GM04503 (cell line): ENCODE measurements at regions not wholly inside any gene's neighbourhood (a gene's known extent, or its start where the extent isn't known, plus 50 kb on each side); places are given as distances from the start of the nearest gene placed in this dataset.
"Not testable (repeated sequence)": the region's sequence is repeated elsewhere in the genome, so short reads cannot be mapped to it uniquely, and the experiment has no call there.

ENCODE experiments used
- DNase-seq: peaks from one replicate; pipeline ENCODE4 v3.0.0-alpha.2; 2012; ENCODE audit warnings: low read depth

- no peak for DNase-seq
Measured at GRCh38 chr14:61167642-61168041, 113.5 kb downstream of the TMEM30B start.

DNA sequence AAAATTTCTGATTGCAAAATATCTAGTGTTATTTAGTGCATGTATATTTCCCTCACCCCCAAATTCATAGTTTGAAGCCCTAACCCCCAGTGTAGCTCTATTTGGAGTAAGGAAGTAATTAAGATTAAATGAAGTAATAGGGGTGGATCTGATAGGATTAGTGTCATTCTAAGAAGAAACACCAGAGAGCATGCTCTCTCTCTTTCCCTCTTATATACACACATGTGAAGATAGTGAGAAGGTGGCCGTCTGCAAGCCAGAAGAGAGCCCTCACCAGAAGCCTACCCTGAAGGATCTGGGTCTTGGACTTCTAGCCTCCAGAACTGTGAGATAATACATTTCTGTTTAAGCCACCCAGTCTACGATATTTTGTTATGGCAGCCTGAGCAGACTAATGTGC, 120.3 kb downstream of the TMEM30B start:
- DNase-seq, result no peak

GRCh38 chr14:61154641-61155040, 126.5 kb downstream of the TMEM30B start:
- no peak for DNase-seq

DNA sequence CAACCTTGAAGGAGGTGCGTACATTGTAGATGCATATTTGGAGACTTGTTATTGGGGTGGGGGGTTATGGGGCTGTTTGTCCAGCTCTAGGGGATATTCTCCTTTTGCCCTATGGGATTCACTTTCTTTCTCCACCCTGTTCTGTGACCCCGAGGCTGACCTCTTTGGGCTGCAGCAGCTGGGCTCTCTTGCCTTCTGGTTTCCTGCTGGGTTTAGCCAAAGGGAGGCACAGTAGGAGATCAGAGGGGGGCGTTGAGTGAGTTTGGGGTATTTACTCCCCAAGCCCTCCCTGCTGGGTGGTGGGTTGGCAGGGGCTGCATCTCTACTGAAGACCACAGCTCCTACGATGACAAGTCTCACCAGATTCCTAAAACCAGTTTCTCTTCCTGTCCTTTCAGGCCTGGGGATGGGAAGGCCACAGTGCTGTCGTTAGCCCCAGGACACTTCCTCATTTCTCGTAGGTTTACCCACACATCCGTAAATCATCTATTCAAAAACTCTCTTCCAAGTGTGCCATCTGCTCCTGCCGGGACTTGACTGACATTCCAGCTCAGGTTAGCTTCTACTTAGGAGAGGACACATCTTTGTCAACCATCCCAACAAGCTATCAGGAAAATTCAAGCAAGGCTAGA, 127.1 kb downstream of the TMEM30B start:
- no peak for DNase-seq

GRCh38 chr14:61153431-61153830, 127.7 kb downstream of the TMEM30B start:
- DNase-seq, result no peak

- DNase-seq, result no peak
Measured at GRCh38 chr14:61152851-61153364, 128.2 kb downstream of the TMEM30B start.

- DNase-seq, result no peak
Measured at GRCh38 chr14:61151251-61151650, 129.9 kb downstream of the TMEM30B start.

GRCh38 chr14:61150851-61151250, 130.3 kb downstream of the TMEM30B start:
- DNase-seq, result no peak

DNA sequence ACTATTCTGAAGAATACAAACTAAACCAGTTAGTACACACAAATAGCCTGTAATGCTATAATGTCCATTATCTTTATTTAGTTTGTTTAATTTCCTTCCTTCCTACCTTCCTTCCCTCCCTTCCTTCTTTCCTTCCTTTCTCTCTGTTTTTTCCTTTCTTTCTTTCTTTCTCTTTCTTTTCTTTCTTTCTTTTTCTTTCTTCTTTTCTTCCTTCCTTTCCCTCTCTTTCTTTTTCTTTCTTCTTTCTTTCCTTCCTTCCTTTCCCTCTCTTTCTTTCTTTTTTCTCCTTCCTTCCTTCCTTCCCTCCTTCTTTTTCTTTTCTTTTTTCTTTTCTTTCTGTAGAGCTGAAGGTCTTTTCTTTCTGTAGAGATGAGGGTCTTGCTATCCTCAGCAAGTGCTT, 131.2 kb downstream of the TMEM30B start:
- no peak for DNase-seq

DNA sequence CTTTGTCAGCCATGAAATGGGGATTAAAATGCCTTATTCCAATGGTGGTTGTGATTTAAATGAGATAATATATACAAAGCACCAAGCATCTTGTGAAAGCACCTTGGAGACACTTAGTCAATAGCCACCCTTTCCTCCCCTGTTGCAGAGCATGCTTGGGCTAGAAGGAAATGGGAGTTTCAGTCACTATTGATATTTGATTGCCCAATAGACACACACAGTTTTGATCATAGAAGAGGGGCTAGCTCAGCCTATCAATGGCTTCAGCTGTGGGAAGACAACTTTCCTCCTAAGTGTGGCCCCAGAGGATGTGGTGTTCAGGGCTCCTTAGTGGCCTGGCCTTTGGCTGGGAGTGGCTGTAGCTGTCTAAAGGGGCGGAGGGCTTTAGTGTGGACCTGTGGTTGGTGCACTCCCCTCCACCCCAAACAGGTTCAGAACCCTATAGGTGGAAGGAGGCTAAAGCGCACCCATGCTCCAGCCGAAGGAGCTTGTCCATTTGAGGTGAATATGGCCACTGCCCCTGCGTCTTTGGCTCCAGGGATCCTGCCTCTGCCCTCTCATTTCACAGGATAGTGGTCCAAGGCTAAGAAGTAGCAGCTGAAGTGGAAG, 132.3 kb downstream of the TMEM30B start:
- DNase-seq, result no peak

- DNase-seq, result no peak
Measured at GRCh38 chr14:61147831-61148549, 133.1 kb downstream of the TMEM30B start.

GRCh38 chr14:61147381-61147821, 133.7 kb downstream of the TMEM30B start:
- no peak for DNase-seq

DNA sequence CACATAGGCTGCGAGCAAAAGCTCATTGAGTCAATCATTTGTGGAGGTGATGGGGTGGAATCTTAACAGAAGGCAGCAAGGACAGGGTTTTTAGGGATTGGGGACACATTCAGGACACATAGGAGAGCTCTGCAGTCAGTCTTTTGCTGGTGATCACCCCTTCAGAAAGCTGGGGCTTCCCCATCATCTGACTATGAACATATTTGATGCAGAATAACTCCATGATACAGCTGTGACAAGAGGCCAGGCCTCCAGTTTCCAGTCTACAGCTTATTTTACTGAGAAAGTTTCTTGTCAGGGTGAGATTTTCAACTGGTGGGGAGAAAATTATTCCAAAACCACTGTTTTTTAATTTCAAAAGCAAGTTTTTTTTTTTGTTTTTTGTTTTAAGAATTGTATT, 134.2 kb downstream of the TMEM30B start:
- DNase-seq, result no peak

DNA sequence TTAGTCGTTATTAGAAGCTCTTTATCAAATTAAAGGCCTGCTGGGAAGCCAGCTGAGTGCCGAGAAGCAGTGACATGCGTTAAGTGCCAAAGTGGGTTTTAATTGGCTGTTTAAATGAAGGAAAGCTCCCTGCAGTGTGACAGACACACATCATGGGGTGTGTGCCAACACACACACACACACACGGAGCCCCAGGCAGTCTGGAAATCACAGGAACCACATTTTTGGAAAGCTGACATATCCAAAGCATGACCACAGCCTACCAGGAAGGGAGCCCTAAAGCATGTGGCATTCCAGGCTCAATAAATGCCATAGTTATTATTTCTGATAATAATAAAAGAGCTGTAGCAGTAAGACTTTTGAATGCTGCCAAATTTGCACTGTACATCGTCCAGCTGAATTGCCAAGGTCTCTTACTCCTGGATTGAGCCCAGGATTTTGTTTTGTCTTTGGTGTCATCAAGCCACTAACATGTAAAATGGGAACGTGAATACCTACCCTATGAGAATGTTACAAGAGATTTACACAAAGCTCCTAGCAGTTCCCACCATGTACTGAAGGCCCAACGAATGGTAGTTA, 135.1 kb downstream of the TMEM30B start:
- peak; percentile 71 for DNase-seq

GRCh38 chr14:61145034-61145902, 135.9 kb downstream of the TMEM30B start:
- DNase-seq, result peak; percentile 86

- DNase-seq, result not testable (repeated sequence)
Measured at GRCh38 chr14:61144117-61145033, 136.8 kb downstream of the TMEM30B start.

DNA sequence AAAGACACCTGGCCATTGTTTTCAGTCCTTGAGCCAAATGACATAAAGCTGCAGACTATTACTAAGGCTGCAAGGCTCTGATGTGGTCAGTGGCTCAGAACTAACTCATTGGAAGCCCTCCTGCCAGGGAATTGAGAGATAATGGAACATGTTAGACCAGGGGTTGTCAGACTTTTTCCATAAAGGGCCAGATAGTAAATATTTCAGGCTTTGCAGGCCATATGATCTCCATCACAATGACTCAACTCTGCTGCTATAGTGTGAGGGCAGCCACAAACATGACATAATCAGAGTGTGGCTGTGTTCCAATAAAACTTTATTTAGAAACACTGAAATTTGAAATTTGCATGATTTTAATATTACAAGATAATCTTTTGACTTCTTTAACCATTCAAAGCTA, 140.3 kb downstream of the TMEM30B start:
- DNase-seq, result peak; percentile 31

DNA sequence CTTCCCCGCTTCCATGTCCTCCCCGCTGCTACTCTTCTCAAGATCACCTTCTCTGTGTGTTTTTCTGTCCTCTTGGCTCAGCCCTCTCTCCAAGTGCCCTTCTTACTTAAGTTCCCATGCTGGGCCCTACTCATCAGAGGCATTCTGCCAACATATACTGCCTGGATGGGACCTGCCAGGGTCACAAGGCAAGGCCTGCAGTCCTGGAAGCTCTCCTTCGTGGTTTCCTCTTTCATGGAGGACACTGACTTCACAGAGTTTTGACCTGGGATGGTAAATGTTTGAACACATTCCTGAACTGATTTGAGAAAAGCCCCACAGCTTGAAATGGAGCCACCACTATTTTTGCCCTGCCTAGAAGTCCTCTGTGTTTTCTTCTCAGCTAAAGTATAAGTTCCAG, 140.9 kb downstream of the TMEM30B start:
- no peak for DNase-seq

DNA sequence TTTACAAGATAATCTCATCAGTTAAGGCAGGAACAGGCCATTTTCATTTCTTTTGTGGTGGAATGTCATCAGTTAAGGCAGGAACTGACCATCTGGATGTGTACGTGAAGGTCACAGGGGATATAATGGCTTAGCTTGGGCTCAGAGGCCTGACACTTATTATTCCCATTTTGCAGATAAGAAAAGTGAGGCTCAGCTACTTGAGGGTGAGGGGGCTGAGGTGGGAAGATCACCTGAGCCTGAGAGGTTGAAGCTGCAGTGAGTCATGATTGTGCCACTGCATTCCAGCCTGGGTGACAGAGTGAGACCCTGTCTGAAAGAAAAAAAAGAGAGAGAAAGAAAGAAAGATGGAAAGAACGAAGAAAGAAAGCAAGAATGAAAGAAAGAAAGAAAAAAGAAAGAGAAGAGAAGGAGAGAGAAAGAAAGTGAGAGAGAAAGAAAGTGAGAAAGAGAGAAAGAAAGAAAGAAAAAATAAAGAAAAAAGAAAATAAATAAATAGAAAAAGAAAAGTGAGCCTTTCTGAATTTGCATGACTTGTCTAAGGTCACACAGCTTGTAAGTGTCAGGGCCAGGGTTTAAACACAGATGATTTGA, 142.0 kb downstream of the TMEM30B start:
- no peak for DNase-seq

GRCh38 chr14:61132894-61133293, 148.2 kb downstream of the TMEM30B start:
- no peak for DNase-seq
